HCT116 (cell line): ENCODE measurements at regions not wholly inside any gene's neighbourhood (a gene's known extent, or its start where the extent isn't known, plus 50 kb on each side); places are given as distances from the start of the nearest gene placed in this dataset.

Source experiments
- ATAC-seq: fragments of 200-7000 bp; cut with Tn5 transposase; 2 replicates; pipeline ENCODE4 v1.9.1; 2020; ENCODE audit warnings: mild to moderate bottlenecking, moderate library complexity
- BruUV-seq: library from RNA; stranded (reverse); fragments of 400-500 nt; replicated peaks from 2 replicates; lab custom pipeline; 2021; lab: Mats Ljungman, UMichigan
- CTCF ChIA-PET: fragments of 300-600 bp; sonication (Branson Sonifier 250); formaldehyde crosslinking; loops from one replicate; lab custom pipeline; 2021; ENCODE audit warnings: antibody characterized with exemption; lab: Charles Lee
- POLR2A ChIA-PET: fragments of 300-600, 350-600 bp; sonication (Branson Sonifier 250); formaldehyde crosslinking; loops from one replicate; lab custom pipeline; 2021; ENCODE audit warnings: antibody characterized with exemption; lab: Charles Lee
- RAD21 ChIA-PET, 2 experiments: fragments of 300-600 bp; sonication (Branson Sonifier 250); formaldehyde crosslinking; loops; one replicate each; lab custom pipeline; 2023; ENCODE audit warnings: low total read pairs in 2 of 2; ENCODE audit not compliant: uncharacterized antibody in 2 of 2, unreplicated experiment in 2 of 2, low non-redundant PET in 1 of 2; lab: Charles Lee
- DNase-seq: peaks from one replicate; pipeline ENCODE4 v3.0.0-alpha.2; 2010; ENCODE audit warnings: low read depth, low spot score
- H2AFZ ChIP-seq: fragments of 200-600 bp; shearing (Covaris generic), sonication (generic); 2 replicates; pipeline ENCODE4 v1.6.1; 2017; ENCODE audit warnings: low read depth, mixed run types, mixed read lengths, antibody characterized with exemption, low read length; ENCODE audit not compliant: poor library complexity, severe bottlenecking
- H3K27ac ChIP-seq: 2 replicates; pipeline ENCODE4 v1.5.1; 2012; ENCODE audit warnings: low read depth, low read length
- H3K27me3 ChIP-seq: fragments of 200-600 bp; sonication (generic); 2 replicates; pipeline ENCODE4 v1.6.1; 2016; ENCODE audit warnings: mixed run types, low read length, mixed read lengths; ENCODE audit not compliant: insufficient read depth
- H3K36me3 ChIP-seq, 2 experiments: fragments of 200-500 bp in 1 of 2; fragments of 200-600 bp in 1 of 2; sonication (Bioruptor generic) in 1 of 2; sonication (generic) in 1 of 2; 2 replicates each; pipeline versions ENCODE4 v1.5.1 to v1.6.1; 2014 to 2016; ENCODE audit warnings: low read length in 2 of 2, inconsistent platforms in 1 of 2, mixed read lengths in 1 of 2, mixed run types in 1 of 2; ENCODE audit not compliant: insufficient read depth in 2 of 2, control insufficient read depth in 1 of 2
- H3K4me1 ChIP-seq, 2 experiments: fragments of 200-600 bp in 1 of 2; sonication (generic) in 1 of 2; 2 replicates each; pipeline versions ENCODE4 v1.5.1 to v1.6.1; 2012 to 2017; ENCODE audit warnings: low read length in 2 of 2, inconsistent platforms in 1 of 2, mild to moderate bottlenecking in 1 of 2, mixed read lengths in 1 of 2, mixed run types in 1 of 2, moderate library complexity in 1 of 2; ENCODE audit not compliant: insufficient read depth in 2 of 2, control insufficient read depth in 1 of 2
- H3K4me2 ChIP-seq: fragments of 200-600 bp; sonication (generic); 2 replicates; pipeline ENCODE4 v1.6.1; 2017; ENCODE audit warnings: mixed run types, low read length, mixed read lengths
- H3K4me3 ChIP-seq, 2 experiments: fragments of 200-600 bp in 1 of 2; sonication (generic) in 1 of 2; replicated peaks in 1 of 2; 2 replicates each; pipeline ENCODE4 v1.5.1; 2011 to 2016; ENCODE audit warnings: low read length in 2 of 2, control low read depth in 1 of 2, low read depth in 1 of 2, mild to moderate bottlenecking in 1 of 2, mixed read lengths in 1 of 2, mixed run types in 1 of 2
- H3K79me2 ChIP-seq: fragments of 200-600 bp; sonication (generic); 2 replicates; pipeline ENCODE4 v1.6.1; 2017; ENCODE audit warnings: mild to moderate bottlenecking, mixed run types, low read length, moderate library complexity, mixed read lengths; ENCODE audit not compliant: insufficient read depth
- H3K9ac ChIP-seq: fragments of 200-600 bp; sonication (generic); 2 replicates; pipeline ENCODE4 v1.6.1; 2016; ENCODE audit warnings: low read length, mixed read lengths
- H3K9me2 ChIP-seq: fragments of 200-600 bp; sonication (generic), shearing (Covaris generic); 2 replicates; pipeline ENCODE4 v1.6.1; 2017; ENCODE audit warnings: mixed run types, mild to moderate bottlenecking, moderate library complexity; ENCODE audit not compliant: insufficient read depth
- H3K9me3 ChIP-seq, 2 experiments: fragments of 200-500 bp in 1 of 2; fragments of 200-600 bp in 1 of 2; sonication (Bioruptor generic) in 1 of 2; sonication (generic) in 1 of 2; 2 replicates each; pipeline ENCODE4 v1.6.1; 2014 to 2017; ENCODE audit warnings: low read length in 2 of 2, mixed read lengths in 2 of 2, inconsistent platforms in 1 of 2, low read depth in 1 of 2, mild to moderate bottlenecking in 1 of 2, mixed run types in 1 of 2, moderate library complexity in 1 of 2; ENCODE audit not compliant: control insufficient read depth in 1 of 2, insufficient read depth in 1 of 2
- H4K20me1 ChIP-seq: fragments of 200-600 bp; sonication (generic), shearing (Covaris generic); 2 replicates; pipeline ENCODE4 v1.6.1; 2017; ENCODE audit warnings: mixed run types, mild to moderate bottlenecking, moderate library complexity; ENCODE audit not compliant: insufficient read depth
- CBX3 ChIP-seq: IDR thresholded peaks from 2 replicates; pipeline ENCODE4 v1.6.1; 2012; ENCODE audit warnings: low read depth
- EZH2 ChIP-seq: fragments of 200-600 bp; sonication (generic); IDR thresholded peaks from 2 replicates; pipeline ENCODE4 v1.6.1; 2017; ENCODE audit warnings: antibody characterized with exemption, mixed run types
- EZH2phosphoT487 ChIP-seq: fragments of 200-600 bp; IDR thresholded peaks from 2 replicates; pipeline ENCODE4 v1.6.1; 2018; ENCODE audit warnings: antibody characterized with exemption, borderline replicate concordance
- MAX ChIP-seq: IDR thresholded peaks from 2 replicates; pipeline ENCODE4 v1.6.1; 2012
- POLR2A ChIP-seq: IDR thresholded peaks from 2 replicates; pipeline ENCODE4 v1.7.0; 2011; ENCODE audit warnings: borderline replicate concordance; ENCODE audit not compliant: insufficient read depth, insufficient read length; ENCODE audit errors: extremely low read depth
- POLR2AphosphoS5 ChIP-seq: IDR thresholded peaks from 2 replicates; pipeline ENCODE4 v1.6.1; 2011; ENCODE audit warnings: mild to moderate bottlenecking, low read depth, low read length, moderate library complexity
- intact Hi-C: fragments of 100-400 bp; cut with micrococcal nuclease; formaldehyde crosslinking; loops from 2 replicates; pipeline ENCODE4 v1.10.0; 2022
- TF ChIP-seq, protein P1 (sequence below): IDR thresholded peaks from 2 replicates; pipeline ENCODE4 v1.6.1; 2012
- TF ChIP-seq, protein P2 (sequence below): IDR thresholded peaks from 2 replicates; pipeline ENCODE4 v1.6.1; 2011; ENCODE audit warnings: mild to moderate bottlenecking, low read length, moderate library complexity; ENCODE audit not compliant: insufficient replicate concordance; ENCODE audit errors: extremely low read depth

GRCh38 chr9:99326917-99327189, 104.8 kb downstream of the SEC61B start:
- DNase-seq (no peak), ATAC-seq (no peak)
- H3K4me1 ChIP-seq = no peaks in the 10 kb centered on the region
- intact Hi-C loops = no loop called here
- no peaks in the 10 kb centered on the region for H3K79me2 ChIP-seq
- no peaks in the 10 kb centered on the region for H3K9me3 ChIP-seq
- no peak overlapping the region for H3K4me2 ChIP-seq
- no TSS peak for BruUV-seq
- H3K27me3 ChIP-seq = peaks cover 10% of the 10 kb centered on the region; the same call in 1 of the 2 replicates
- no peaks in the 10 kb centered on the region for H3K36me3 ChIP-seq
- ChIA-PET RAD21 (no interaction called here), CTCF (no interaction called here), POLR2A (no interaction called here)
- H3K9me2 ChIP-seq = no peaks in the 10 kb centered on the region
- no peak overlapping the region for H3K9ac ChIP-seq
- H3K4me3 ChIP-seq = no peak overlapping the region
- no peak overlapping the region for H2AFZ ChIP-seq
- H4K20me1 ChIP-seq = no peaks in the 10 kb centered on the region
- TF ChIP-seq CBX3 = no peak
- TF ChIP-seq POLR2A = no peak
- TF ChIP-seq, protein P1, sequence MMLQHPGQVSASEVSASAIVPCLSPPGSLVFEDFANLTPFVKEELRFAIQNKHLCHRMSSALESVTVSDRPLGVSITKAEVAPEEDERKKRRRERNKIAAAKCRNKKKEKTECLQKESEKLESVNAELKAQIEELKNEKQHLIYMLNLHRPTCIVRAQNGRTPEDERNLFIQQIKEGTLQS = no peak
- no peak for TF ChIP-seq POLR2AphosphoS5
- TF ChIP-seq, protein P2, sequence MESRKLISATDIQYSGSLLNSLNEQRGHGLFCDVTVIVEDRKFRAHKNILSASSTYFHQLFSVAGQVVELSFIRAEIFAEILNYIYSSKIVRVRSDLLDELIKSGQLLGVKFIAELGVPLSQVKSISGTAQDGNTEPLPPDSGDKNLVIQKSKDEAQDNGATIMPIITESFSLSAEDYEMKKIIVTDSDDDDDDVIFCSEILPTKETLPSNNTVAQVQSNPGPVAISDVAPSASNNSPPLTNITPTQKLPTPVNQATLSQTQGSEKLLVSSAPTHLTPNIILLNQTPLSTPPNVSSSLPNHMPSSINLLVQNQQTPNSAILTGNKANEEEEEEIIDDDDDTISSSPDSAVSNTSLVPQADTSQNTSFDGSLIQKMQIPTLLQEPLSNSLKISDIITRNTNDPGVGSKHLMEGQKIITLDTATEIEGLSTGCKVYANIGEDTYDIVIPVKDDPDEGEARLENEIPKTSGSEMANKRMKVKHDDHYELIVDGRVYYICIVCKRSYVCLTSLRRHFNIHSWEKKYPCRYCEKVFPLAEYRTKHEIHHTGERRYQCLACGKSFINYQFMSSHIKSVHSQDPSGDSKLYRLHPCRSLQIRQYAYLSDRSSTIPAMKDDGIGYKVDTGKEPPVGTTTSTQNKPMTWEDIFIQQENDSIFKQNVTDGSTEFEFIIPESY = no peak
- TF ChIP-seq EZH2 = no peak
- no peak for TF ChIP-seq MAX
- H3K27ac ChIP-seq = no peak overlapping the region

DNA sequence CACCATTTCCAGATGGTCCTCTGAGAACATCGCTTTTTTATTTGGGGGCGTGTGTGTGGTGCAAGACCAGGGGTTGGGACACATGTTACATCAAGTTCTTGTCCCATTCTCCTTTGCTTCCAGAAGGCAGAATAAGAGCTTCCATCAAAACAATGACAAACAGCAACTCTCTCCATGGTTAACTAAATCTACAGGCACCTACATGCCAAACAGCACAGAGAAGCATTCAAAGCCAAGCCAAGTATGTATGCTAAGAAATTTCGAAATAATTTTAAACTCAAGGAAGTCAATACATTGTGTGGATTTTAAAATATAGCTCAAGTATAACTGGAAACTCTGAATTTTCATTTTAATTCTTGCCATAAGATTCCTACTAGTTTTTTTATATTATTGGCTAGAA, 105.6 kb downstream of the SEC61B start:
- H3K9me3 ChIP-seq = no peaks in the 10 kb centered on the region
- ChIA-PET CTCF (no interaction called here), POLR2A (no interaction called here), RAD21 (no interaction called here)
- H3K79me2 ChIP-seq = no peaks in the 10 kb centered on the region
- TF ChIP-seq EZH2 (no peak), EZH2phosphoT487 (no peak)
- TF ChIP-seq, protein P1 = no peak
- H3K27ac ChIP-seq = no peak overlapping the region
- H2AFZ ChIP-seq = no peak overlapping the region
- no peaks in the 10 kb centered on the region for H4K20me1 ChIP-seq
- H3K36me3 ChIP-seq = no peaks in the 10 kb centered on the region
- DNase-seq (no peak), ATAC-seq (no peak)
- H3K4me3 ChIP-seq = no peak overlapping the region
- peaks cover 10% of the 10 kb centered on the region; the same call in 1 of the 2 replicates for H3K27me3 ChIP-seq
- BruUV-seq = no TSS peak
- H3K9ac ChIP-seq = no peak overlapping the region
- H3K4me2 ChIP-seq = no peak overlapping the region
- no peaks in the 10 kb centered on the region for H3K4me1 ChIP-seq
- H3K9me2 ChIP-seq = no peaks in the 10 kb centered on the region
- intact Hi-C loops = no loop called here
